SK-N-SH (cell line): ENCODE measurements at regions not wholly inside any gene's neighbourhood (a gene's known extent, or its start where the extent isn't known, plus 50 kb on each side); places are given as distances from the start of the nearest gene placed in this dataset.

Experiments
- CTCF ChIA-PET: fragments of 300-600, 350-600 bp; formaldehyde crosslinking; extraction: SDS; loops from one replicate; lab custom pipeline; 2021; lab: Yijun Ruan, JAX
- POLR2A ChIA-PET: fragments of 350-600 bp; sonication (Branson Sonifier 250); formaldehyde crosslinking; extraction: SDS; loops from one replicate; lab custom pipeline; 2020; ENCODE audit warnings: antibody characterized with exemption, inconsistent platforms; lab: Yijun Ruan, JAX
- DNase-seq: peaks from one replicate; pipeline ENCODE4 v3.0.0; 2012
- H2AFZ ChIP-seq: fragments of 200-600 bp; sonication (generic); 2 replicates; pipeline ENCODE4 v1.8.1; 2016; ENCODE audit warnings: antibody characterized with exemption, mild to moderate bottlenecking, low read depth
- H3F3A ChIP-seq: fragments of 200-600 bp; sonication (generic); replicated peaks from 2 replicates; pipeline ENCODE3; 2016; ENCODE audit warnings: antibody characterized with exemption, mild to moderate bottlenecking; ENCODE audit not compliant: insufficient read depth
- H3K27ac ChIP-seq, 2 experiments: fragments of 200-500 bp in 1 of 2; fragments of 200-600 bp in 1 of 2; sonication (Bioruptor generic) in 1 of 2; sonication (generic), shearing (Covaris generic) in 1 of 2; 2 replicates each; pipeline versions ENCODE4 v1.5.1 to v1.6.1; 2014 to 2016; ENCODE audit warnings: low read depth in 2 of 2, inconsistent platforms in 1 of 2, low read length in 1 of 2, mild to moderate bottlenecking in 1 of 2, mixed read lengths in 1 of 2
- H3K27me3 ChIP-seq: fragments of 200-600 bp; sonication (generic), shearing (Covaris generic); 2 replicates; pipeline ENCODE4 v1.6.1; 2016; ENCODE audit warnings: mixed run types; ENCODE audit not compliant: insufficient read depth
- H3K36me3 ChIP-seq, 2 experiments: fragments of 200-500 bp in 1 of 2; fragments of 200-600 bp in 1 of 2; sonication (Bioruptor generic) in 1 of 2; sonication (generic) in 1 of 2; replicated peaks in 1 of 2; 2 replicates each; pipeline versions ENCODE3 to v1.5.1; 2014 to 2016; ENCODE audit warnings: low read length in 1 of 2, mild to moderate bottlenecking in 1 of 2; ENCODE audit not compliant: insufficient read depth in 2 of 2, control insufficient read depth in 1 of 2
- H3K4me1 ChIP-seq, 2 experiments: fragments of 200-500 bp in 1 of 2; fragments of 200-600 bp in 1 of 2; sonication (Bioruptor generic) in 1 of 2; sonication (generic), shearing (Covaris generic) in 1 of 2; 2 replicates each; pipeline versions ENCODE4 v1.5.1 to v1.6.1; 2014 to 2016; ENCODE audit warnings: low read depth in 1 of 2, low read length in 1 of 2, mixed run types in 1 of 2; ENCODE audit not compliant: insufficient read depth in 2 of 2, control insufficient read depth in 1 of 2
- H3K4me2 ChIP-seq: fragments of 200-600 bp; sonication (generic), shearing (Covaris generic); 2 replicates; pipeline ENCODE4 v1.6.1; 2017; ENCODE audit warnings: mixed run types
- H3K4me3 ChIP-seq, 2 experiments: fragments of 200-500 bp in 1 of 2; fragments of 200-600 bp in 1 of 2; sonication (Bioruptor generic) in 1 of 2; sonication (generic), shearing (Covaris generic) in 1 of 2; 2 replicates each; pipeline versions ENCODE4 v1.5.1 to v1.8.1; 2014 to 2016; ENCODE audit warnings: low read depth in 2 of 2, inconsistent platforms in 1 of 2, low read length in 1 of 2, mild to moderate bottlenecking in 1 of 2, mixed read lengths in 1 of 2, moderate library complexity in 1 of 2
- H3K79me2 ChIP-seq: fragments of 200-600 bp; sonication (generic); 2 replicates; pipeline ENCODE4 v1.8.1; 2017; ENCODE audit warnings: mild to moderate bottlenecking; ENCODE audit not compliant: insufficient read depth
- H3K9ac ChIP-seq: fragments of 200-600 bp; sonication (generic); 2 replicates; pipeline ENCODE4 v1.6.1; 2017; ENCODE audit warnings: mixed run types
- H3K9me2 ChIP-seq: fragments of 200-600 bp; sonication (generic); 2 replicates; pipeline ENCODE4 v1.6.1; 2017; ENCODE audit warnings: mixed run types
- H3K9me3 ChIP-seq: fragments of 200-600 bp; sonication (generic); 2 replicates; pipeline ENCODE4 v1.6.1; 2017; ENCODE audit warnings: mixed run types, mild to moderate bottlenecking, moderate library complexity
- H4K20me1 ChIP-seq: fragments of 200-600 bp; sonication (generic); 2 replicates; pipeline ENCODE4 v1.6.1; 2017; ENCODE audit warnings: mild to moderate bottlenecking, mixed run types; ENCODE audit not compliant: insufficient read depth
- CHD2 ChIP-seq: fragments of 150-350 bp; IDR thresholded peaks from 2 replicates; pipeline ENCODE4 v1.6.1; 2018; ENCODE audit warnings: low read length; ENCODE audit not compliant: partially characterized antibody
- EZH2phosphoT487 ChIP-seq: fragments of 200-600 bp; sonication (generic); IDR thresholded peaks from 2 replicates; pipeline ENCODE4 v1.6.1; 2017; ENCODE audit warnings: low read depth, mixed run types, mild to moderate bottlenecking, antibody characterized with exemption, moderate library complexity, borderline replicate concordance
- FOSL2 ChIP-seq: IDR thresholded peaks from 2 replicates; pipeline ENCODE4 v1.4.0; 2012; ENCODE audit warnings: low read depth, mild to moderate bottlenecking, moderate library complexity, borderline replicate concordance
- FOXJ3 ChIP-seq: sonication (generic); formaldehyde crosslinking; IDR thresholded peaks from 2 replicates; pipeline ENCODE4 v1.5.1; 2020; ENCODE audit warnings: mild to moderate bottlenecking, missing genetic modification reagents
- GABPA ChIP-seq: IDR thresholded peaks from 2 replicates; pipeline ENCODE4 v1.4.0; 2012; ENCODE audit warnings: low read depth, mild to moderate bottlenecking
- GATA2 ChIP-seq: sonication (generic); formaldehyde crosslinking; IDR thresholded peaks from 2 replicates; pipeline ENCODE4 v1.5.0; 2020; ENCODE audit warnings: mild to moderate bottlenecking, missing genetic modification reagents
- MXI1 ChIP-seq: IDR thresholded peaks from 2 replicates; pipeline ENCODE4 v1.6.1; 2012; ENCODE audit warnings: mild to moderate bottlenecking, low read depth, low read length, improper control_type of control experiment
- NFIC ChIP-seq: IDR thresholded peaks from 2 replicates; pipeline ENCODE4 v1.4.0; 2012; ENCODE audit warnings: borderline replicate concordance
- POLR2AphosphoS5 ChIP-seq: IDR thresholded peaks from 2 replicates; pipeline ENCODE4 v1.6.1; 2012; ENCODE audit warnings: low read depth, low read length
- RFX5 ChIP-seq: IDR thresholded peaks from 2 replicates; pipeline ENCODE4 v1.6.1; 2012; ENCODE audit warnings: mild to moderate bottlenecking, improper control_type of control experiment, low read length
- RXRA ChIP-seq: IDR thresholded peaks from 2 replicates; pipeline ENCODE4 v1.4.0; 2012; ENCODE audit warnings: low read depth, mild to moderate bottlenecking, borderline replicate concordance
- SIN3A ChIP-seq: IDR thresholded peaks from 2 replicates; pipeline ENCODE4 v1.6.1; 2012; ENCODE audit warnings: low read depth, mild to moderate bottlenecking, low read length, moderate library complexity, borderline replicate concordance
- TCF12 ChIP-seq: IDR thresholded peaks from 2 replicates; pipeline ENCODE4 v1.4.0; 2012
- TEAD4 ChIP-seq: IDR thresholded peaks from 2 replicates; pipeline ENCODE4 v1.4.0; 2012; ENCODE audit warnings: mild to moderate bottlenecking, borderline replicate concordance; ENCODE audit not compliant: insufficient read depth
- USF1 ChIP-seq: IDR thresholded peaks from 2 replicates; pipeline ENCODE4 v1.4.0; 2012; ENCODE audit warnings: low read depth, borderline replicate concordance
- YY1 ChIP-seq: IDR thresholded peaks from 2 replicates; pipeline ENCODE4 v1.4.0; 2012; ENCODE audit warnings: low read depth, mild to moderate bottlenecking
- ZBTB33 ChIP-seq: IDR thresholded peaks from 2 replicates; pipeline ENCODE4 v1.4.0; 2012; ENCODE audit warnings: low read depth, borderline replicate concordance
- WGBS: methylation state at CpG from one replicate; pipeline ENCODE4 v1.1.6; 2017; ENCODE audit warnings: low lambda C conversion rate; 5-methylcytosine and 5-hydroxymethylcytosine counted together
- TF ChIP-seq, protein P1 (sequence below): IDR thresholded peaks from 2 replicates; pipeline ENCODE4 v1.6.1; 2012; ENCODE audit warnings: mild to moderate bottlenecking, low read depth, low read length, moderate library complexity

GRCh38 chr20:19821606-19822005 is 63.5 kb downstream of the RIN2 start:
- no peak overlapping the region for H2AFZ ChIP-seq
- no peaks in the 10 kb centered on the region for H3K27me3 ChIP-seq

GRCh38 chr20:19823216-19823615 is 65.2 kb downstream of the RIN2 start:
- Histone ChIP-seq H3K27me3 (no peaks in the 10 kb centered on the region), H3K9me2 (no peaks in the 10 kb centered on the region), H3K4me2 (no peak overlapping the region), H3K9me3 (no peaks in the 10 kb centered on the region), H3K36me3 (peaks cover 0 to 6% of the 10 kb centered on the region in 2 experiments), H3K9ac (no peak overlapping the region), H3K4me3 (no peak overlapping the region), H3K27ac (no peak overlapping the region), H2AFZ (no peak overlapping the region), H3K79me2 (no peaks in the 10 kb centered on the region), H3K4me1 (peaks cover 2 to 17% of the 10 kb centered on the region in 2 experiments; a peak in 2 of 4 replicates), H3F3A (no peaks in the 10 kb centered on the region), H4K20me1 (no peaks in the 10 kb centered on the region)
- ChIA-PET CTCF (interaction anchor here (1.0 kb wide), 1 partner anchor 172 kb away, joined by 3 read pairs; no protein-coding TSS in a partner anchor), POLR2A (no interaction called here)
- 92% methylated on average over 5 of the region's 5 CpGs for whole genome bisulfite sequencing
- TF ChIP-seq RXRA, result no peak
- TF ChIP-seq TCF12, result no peak
- TF ChIP-seq USF1, result no peak
- no peak for TF ChIP-seq GATA2 (CRISPR knock-in tag)
- no peak for TF ChIP-seq POLR2AphosphoS5
- TF ChIP-seq TEAD4, result no peak
- TF ChIP-seq YY1, result no peak
- TF ChIP-seq MXI1, result no peak
- no peak for TF ChIP-seq FOXJ3 (CRISPR knock-in tag)
- no peak for TF ChIP-seq SIN3A
- TF ChIP-seq CHD2, result no peak
- no peak for TF ChIP-seq FOSL2
- no peak for TF ChIP-seq RFX5
- TF ChIP-seq GABPA, result no peak
- no peak for TF ChIP-seq EZH2phosphoT487
- TF ChIP-seq, protein P1, sequence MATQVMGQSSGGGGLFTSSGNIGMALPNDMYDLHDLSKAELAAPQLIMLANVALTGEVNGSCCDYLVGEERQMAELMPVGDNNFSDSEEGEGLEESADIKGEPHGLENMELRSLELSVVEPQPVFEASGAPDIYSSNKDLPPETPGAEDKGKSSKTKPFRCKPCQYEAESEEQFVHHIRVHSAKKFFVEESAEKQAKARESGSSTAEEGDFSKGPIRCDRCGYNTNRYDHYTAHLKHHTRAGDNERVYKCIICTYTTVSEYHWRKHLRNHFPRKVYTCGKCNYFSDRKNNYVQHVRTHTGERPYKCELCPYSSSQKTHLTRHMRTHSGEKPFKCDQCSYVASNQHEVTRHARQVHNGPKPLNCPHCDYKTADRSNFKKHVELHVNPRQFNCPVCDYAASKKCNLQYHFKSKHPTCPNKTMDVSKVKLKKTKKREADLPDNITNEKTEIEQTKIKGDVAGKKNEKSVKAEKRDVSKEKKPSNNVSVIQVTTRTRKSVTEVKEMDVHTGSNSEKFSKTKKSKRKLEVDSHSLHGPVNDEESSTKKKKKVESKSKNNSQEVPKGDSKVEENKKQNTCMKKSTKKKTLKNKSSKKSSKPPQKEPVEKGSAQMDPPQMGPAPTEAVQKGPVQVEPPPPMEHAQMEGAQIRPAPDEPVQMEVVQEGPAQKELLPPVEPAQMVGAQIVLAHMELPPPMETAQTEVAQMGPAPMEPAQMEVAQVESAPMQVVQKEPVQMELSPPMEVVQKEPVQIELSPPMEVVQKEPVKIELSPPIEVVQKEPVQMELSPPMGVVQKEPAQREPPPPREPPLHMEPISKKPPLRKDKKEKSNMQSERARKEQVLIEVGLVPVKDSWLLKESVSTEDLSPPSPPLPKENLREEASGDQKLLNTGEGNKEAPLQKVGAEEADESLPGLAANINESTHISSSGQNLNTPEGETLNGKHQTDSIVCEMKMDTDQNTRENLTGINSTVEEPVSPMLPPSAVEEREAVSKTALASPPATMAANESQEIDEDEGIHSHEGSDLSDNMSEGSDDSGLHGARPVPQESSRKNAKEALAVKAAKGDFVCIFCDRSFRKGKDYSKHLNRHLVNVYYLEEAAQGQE, result no peak
- no peak for DNase-seq

More at GRCh38 chr20:19821606-19822005, 63.5 kb downstream of the RIN2 start:
- ChIA-PET CTCF (no interaction called here), POLR2A (no interaction called here)
- Histone ChIP-seq H3K9me2 (no peaks in the 10 kb centered on the region), H3K27ac (peak overlapping the region in 1 of 2 experiments; percentile 14; a peak in 1 of 4 replicates), H3K79me2 (no peaks in the 10 kb centered on the region), H3K9ac (no peak overlapping the region), H3K4me2 (no peak overlapping the region), H4K20me1 (no peaks in the 10 kb centered on the region), H3K4me3 (no peak overlapping the region), H3K36me3 (peaks cover 0 to 6% of the 10 kb centered on the region in 2 experiments), H3K9me3 (no peaks in the 10 kb centered on the region), H3F3A (peaks cover 3% of the 10 kb centered on the region), H3K4me1 (peaks cover 0 to 12% of the 10 kb centered on the region in 2 experiments; a peak in 2 of 4 replicates)
- 87% methylated on average over 3 of the region's 3 CpGs for WGBS
- TF ChIP-seq NFIC, result no peak
- TF ChIP-seq ZBTB33, result no peak
- TF ChIP-seq GATA2 (CRISPR knock-in tag), result no peak
- DNase-seq, result no peak
